ENCODE measurements at regions not wholly inside any gene's neighbourhood (a gene's known extent, or its start where the extent isn't known, plus 50 kb on each side); places are given as distances from the start of the nearest gene placed in this dataset.

- peak; percentile 6 for TF ChIP-seq CTCF (IDR thresholded peaks at IDR 0.05; ENCODE audit: low read depth, low read length)
- peak; percentile 1 for TF ChIP-seq POLR2A (IDR thresholded peaks at IDR 0.05; ENCODE audit: extremely low read depth, insufficient read length)
These were observed 401.8 kb downstream of the SHQ1 start, which contains the start of gene RYBP for GRCh38 chr3:72446218-72447058.
